ENCODE measurements at regions not wholly inside any gene's neighbourhood (a gene's known extent, or its start where the extent isn't known, plus 50 kb on each side); places are given as distances from the start of the nearest gene placed in this dataset.

- no peak overlapping the region for H3K9ac ChIP-seq (ENCODE audit: low read depth, low read length, poor library complexity, severe bottlenecking)
- no peaks in the 10 kb centered on the region for H3K4me1 ChIP-seq (ENCODE audit: insufficient read depth, low read length, poor library complexity, severe bottlenecking)
- TF ChIP-seq EZH2phosphoT487 (IDR thresholded peaks at IDR 0.05; ENCODE audit: borderline replicate concordance) (no peak), CTCF (conservative IDR thresholded peaks at IDR 0.05; ENCODE audit: low read length) (no peak)
- no peaks in the 10 kb centered on the region for H3K36me3 ChIP-seq (ENCODE audit: insufficient read depth, low read length)
- H3K79me2 ChIP-seq (ENCODE audit: insufficient read depth, low read length): no peaks in the 10 kb centered on the region
- no peak overlapping the region for H3K4me2 ChIP-seq (ENCODE audit: low read depth, low read length, poor library complexity, severe bottlenecking)
- H3K27me3 ChIP-seq (ENCODE audit: insufficient read depth, low read length, poor library complexity, severe bottlenecking): no peaks in the 10 kb centered on the region
- H3K4me3 ChIP-seq (ENCODE audit: low read length, poor library complexity, severe bottlenecking): no peak overlapping the region
- no peaks in the 10 kb centered on the region for H3K9me2 ChIP-seq (replicated peaks; ENCODE audit: low read depth, low read length)
- no peak overlapping the region for H2AFZ ChIP-seq (ENCODE audit: low read length)
- no peaks in the 10 kb centered on the region for H4K20me1 ChIP-seq (ENCODE audit: insufficient read depth, low read length, poor library complexity, severe bottlenecking)
- H3F3A ChIP-seq (ENCODE audit: low read depth): no peaks in the 10 kb centered on the region
- H3K9me3 ChIP-seq (ENCODE audit: insufficient read depth, low read depth, low read length): no peaks in the 10 kb centered on the region
Observed at GRCh38 chr2:215843579-215843978, 169.8 kb downstream of the MREG start.

GRCh38 chr2:215841175-215841816 lies 172.1 kb downstream of the MREG start:
- Histone ChIP-seq H3K4me1 (ENCODE audit: insufficient read depth, low read length, poor library complexity, severe bottlenecking) (no peaks in the 10 kb centered on the region), H3K36me3 (ENCODE audit: insufficient read depth, low read length) (no peaks in the 10 kb centered on the region), H3K79me2 (ENCODE audit: insufficient read depth, low read length) (no peaks in the 10 kb centered on the region), H4K20me1 (ENCODE audit: insufficient read depth, low read length, poor library complexity, severe bottlenecking) (no peaks in the 10 kb centered on the region), H3K9me2 (replicated peaks; ENCODE audit: low read depth, low read length) (no peaks in the 10 kb centered on the region), H3K9ac (ENCODE audit: low read depth, low read length, poor library complexity, severe bottlenecking) (no peak overlapping the region), H2AFZ (ENCODE audit: low read length) (no peak overlapping the region), H3K4me3 (ENCODE audit: low read length, poor library complexity, severe bottlenecking) (no peak overlapping the region), H3K27me3 (ENCODE audit: insufficient read depth, low read length, poor library complexity, severe bottlenecking) (no peaks in the 10 kb centered on the region), H3F3A (ENCODE audit: low read depth) (no peaks in the 10 kb centered on the region), H3K9me3 (ENCODE audit: insufficient read depth, low read depth, low read length) (no peaks in the 10 kb centered on the region), H3K4me2 (ENCODE audit: low read depth, low read length, poor library complexity, severe bottlenecking) (no peak overlapping the region)
- TF ChIP-seq CTCF (conservative IDR thresholded peaks at IDR 0.05; ENCODE audit: low read length): no peak
- TF ChIP-seq EZH2phosphoT487 (IDR thresholded peaks at IDR 0.05; ENCODE audit: borderline replicate concordance): no peak

- Histone ChIP-seq H3K4me2 (ENCODE audit: low read depth, low read length, poor library complexity, severe bottlenecking) (no peak overlapping the region), H3K27me3 (ENCODE audit: insufficient read depth, low read length, poor library complexity, severe bottlenecking) (no peaks in the 10 kb centered on the region), H3K4me1 (ENCODE audit: insufficient read depth, low read length, poor library complexity, severe bottlenecking) (no peaks in the 10 kb centered on the region), H3K9ac (ENCODE audit: low read depth, low read length, poor library complexity, severe bottlenecking) (no peak overlapping the region), H3K9me3 (ENCODE audit: insufficient read depth, low read depth, low read length) (no peaks in the 10 kb centered on the region), H4K20me1 (ENCODE audit: insufficient read depth, low read length, poor library complexity, severe bottlenecking) (no peaks in the 10 kb centered on the region), H3F3A (ENCODE audit: low read depth) (no peaks in the 10 kb centered on the region), H3K4me3 (ENCODE audit: low read length, poor library complexity, severe bottlenecking) (no peak overlapping the region), H2AFZ (ENCODE audit: low read length) (no peak overlapping the region), H3K9me2 (replicated peaks; ENCODE audit: low read depth, low read length) (no peaks in the 10 kb centered on the region), H3K79me2 (ENCODE audit: insufficient read depth, low read length) (no peaks in the 10 kb centered on the region), H3K36me3 (ENCODE audit: insufficient read depth, low read length) (no peaks in the 10 kb centered on the region)
- TF ChIP-seq CTCF (conservative IDR thresholded peaks at IDR 0.05; ENCODE audit: low read length) (no peak), EZH2phosphoT487 (IDR thresholded peaks at IDR 0.05; ENCODE audit: borderline replicate concordance) (no peak)
Observed at GRCh38 chr2:215839816-215840215, 173.5 kb downstream of the MREG start.
